ENCODE measurements at regions not wholly inside any gene's neighbourhood (a gene's known extent, or its start where the extent isn't known, plus 50 kb on each side); places are given as distances from the start of the nearest gene placed in this dataset.

- TF ChIP-seq IRF1 (CRISPR knock-in tag; IDR thresholded peaks at IDR 0.05) (no peak), ZNF671 (CRISPR knock-in tag; IDR thresholded peaks at IDR 0.05) (no peak), USF2 (CRISPR knock-in tag; IDR thresholded peaks at IDR 0.05) (no peak), RELA (CRISPR knock-in tag; IDR thresholded peaks at IDR 0.05; ENCODE audit: borderline replicate concordance) (no peak), GRHL2 (CRISPR knock-in tag; IDR thresholded peaks at IDR 0.05; ENCODE audit: insufficient replicate concordance, severe bottlenecking) (no peak), CDX4 (CRISPR knock-in tag; IDR thresholded peaks at IDR 0.05; ENCODE audit: borderline replicate concordance) (no peak), ELF4 (CRISPR knock-in tag; IDR thresholded peaks at IDR 0.05; ENCODE audit: low read depth) (no peak), STAT6 (CRISPR knock-in tag; conservative IDR thresholded peaks at IDR 0.05; ENCODE audit: low read depth) (no peak), ZNF425 (CRISPR knock-in tag; conservative IDR thresholded peaks at IDR 0.05) (no peak), ARID4B (CRISPR knock-in tag; IDR thresholded peaks at IDR 0.05; ENCODE audit: borderline replicate concordance) (no peak), NFE2L1 (CRISPR knock-in tag; IDR thresholded peaks at IDR 0.05) (no peak), FOXJ3 (CRISPR knock-in tag; IDR thresholded peaks at IDR 0.05; ENCODE audit: borderline replicate concordance) (no peak), ZNF219 (CRISPR knock-in tag; IDR thresholded peaks at IDR 0.05; ENCODE audit: borderline replicate concordance) (no peak), RORB (CRISPR knock-in tag; IDR thresholded peaks at IDR 0.05) (no peak), TEAD1 (CRISPR knock-in tag; IDR thresholded peaks at IDR 0.05) (no peak), PREB (CRISPR knock-in tag; IDR thresholded peaks at IDR 0.05; ENCODE audit: borderline replicate concordance) (no peak)
- Mint-ChIP-seq H3K27ac (no peak overlapping the region), H3K4me3 (no peak overlapping the region), H3K36me3 (no peaks in the 10 kb centered on the region), H3K27me3 (ENCODE audit: low read depth) (no peaks in the 10 kb centered on the region), H3K4me1 (peaks cover 6% of the 10 kb centered on the region), H3K9me3 (no peaks in the 10 kb centered on the region)
- ChIA-PET CTCF (no interaction called here), POLR2A (no interaction called here)
- ATAC-seq (no peak), DNase-seq (ENCODE audit: low spot score) (no peak)
Measured at GRCh38 chr1:56061824-56062223, 517.5 kb downstream of the PLPP3 start.
